ENCODE measurements at regions not wholly inside any gene's neighbourhood (a gene's known extent, or its start where the extent isn't known, plus 50 kb on each side); places are given as distances from the start of the nearest gene placed in this dataset.

GRCh38 chr5:125004009-125004408 lies 257.6 kb upstream of the ZNF608 start:
- DNase-seq (ENCODE audit: low read depth, low spot score): no peak

GRCh38 chr5:125005266-125005665 lies 258.8 kb upstream of the ZNF608 start:
- no peak for DNase-seq (ENCODE audit: low read depth, low spot score)

- no peak for DNase-seq (ENCODE audit: low read depth, low spot score)
Observed at GRCh38 chr5:125006011-125006685, 259.7 kb upstream of the ZNF608 start.

- no peak for DNase-seq (ENCODE audit: low read depth, low spot score)
Observed at GRCh38 chr5:125010356-125010755, 263.9 kb upstream of the ZNF608 start.

GRCh38 chr5:125011014-125011413 lies 264.6 kb upstream of the ZNF608 start:
- DNase-seq (ENCODE audit: low read depth, low spot score): no peak

- DNase-seq (ENCODE audit: low read depth, low spot score): no peak
Observed at GRCh38 chr5:125011419-125011818, 265.0 kb upstream of the ZNF608 start.

- no peak for DNase-seq (ENCODE audit: low read depth, low spot score)
Observed at GRCh38 chr5:125011947-125012346, 265.5 kb upstream of the ZNF608 start.

GRCh38 chr5:125012727-125013451 lies 266.4 kb upstream of the ZNF608 start:
- DNase-seq (ENCODE audit: low read depth, low spot score): no peak

- no peak for DNase-seq (ENCODE audit: low read depth, low spot score)
Observed at GRCh38 chr5:125014202-125014601, 267.8 kb upstream of the ZNF608 start.

GRCh38 chr5:125017796-125018195 lies 271.4 kb upstream of the ZNF608 start:
- no peak for DNase-seq (ENCODE audit: low read depth, low spot score)

GRCh38 chr5:125023673-125024072 lies 277.2 kb upstream of the ZNF608 start:
- DNase-seq (ENCODE audit: low read depth, low spot score): no peak

GRCh38 chr5:125026867-125027731 lies 280.7 kb upstream of the ZNF608 start:
- DNase-seq (ENCODE audit: low read depth, low spot score): no peak

- no peak for DNase-seq (ENCODE audit: low read depth, low spot score)
Observed at GRCh38 chr5:125032286-125032685, 285.8 kb upstream of the ZNF608 start.

GRCh38 chr5:125033602-125034001 lies 287.2 kb upstream of the ZNF608 start:
- DNase-seq (ENCODE audit: low read depth, low spot score): no peak

- DNase-seq (ENCODE audit: low read depth, low spot score): no peak
Observed at GRCh38 chr5:125034331-125034730, 287.9 kb upstream of the ZNF608 start.

GRCh38 chr5:125036494-125036893 lies 290.1 kb upstream of the ZNF608 start:
- DNase-seq (ENCODE audit: low read depth, low spot score): no peak

GRCh38 chr5:125037020-125037419 lies 290.6 kb upstream of the ZNF608 start:
- DNase-seq (ENCODE audit: low read depth, low spot score): no peak

GRCh38 chr5:125037530-125037929 lies 291.1 kb upstream of the ZNF608 start:
- DNase-seq (ENCODE audit: low read depth, low spot score): no peak

GRCh38 chr5:125038477-125038876 lies 292.0 kb upstream of the ZNF608 start:
- DNase-seq (ENCODE audit: low read depth, low spot score): no peak

- no peak for DNase-seq (ENCODE audit: low read depth, low spot score)
Observed at GRCh38 chr5:125041798-125042197, 295.4 kb upstream of the ZNF608 start.

GRCh38 chr5:125042261-125042890 lies 295.9 kb upstream of the ZNF608 start:
- no peak for DNase-seq (ENCODE audit: low read depth, low spot score)

All from brain pericyte (primary cell).